ENCODE measurements at regions not wholly inside any gene's neighbourhood (a gene's known extent, or its start where the extent isn't known, plus 50 kb on each side); places are given as distances from the start of the nearest gene placed in this dataset.
"Not testable (repeated sequence)": the region's sequence is repeated elsewhere in the genome, so short reads cannot be mapped to it uniquely, and the experiment has no call there.

GRCh38 chr6:168915855-168916254 is 337.8 kb downstream of the THBS2 start:
- Mint-ChIP-seq H3K4me3 (no peak overlapping the region), H3K4me1 (no peaks in the 10 kb centered on the region), H3K36me3 (ENCODE audit: low read depth) (no peaks in the 10 kb centered on the region), H3K9me3 (peaks cover 2% of the 10 kb centered on the region), H3K27me3 (ENCODE audit: low read depth) (peaks cover 3% of the 10 kb centered on the region), H3K27ac (ENCODE audit: unreplicated experiment) (no peak overlapping the region)
- DNase-seq (ENCODE audit: low read depth, low spot score), result no peak
- no peak for TF ChIP-seq CTCF (conservative IDR thresholded peaks at IDR 0.05)

GRCh38 chr6:168915242-168915641 is 338.4 kb downstream of the THBS2 start:
- Mint-ChIP-seq H3K27me3 (ENCODE audit: low read depth) (peaks cover 3% of the 10 kb centered on the region), H3K9me3 (peaks cover 2% of the 10 kb centered on the region), H3K4me1 (no peaks in the 10 kb centered on the region), H3K4me3 (no peak overlapping the region), H3K27ac (ENCODE audit: unreplicated experiment) (no peak overlapping the region), H3K36me3 (ENCODE audit: low read depth) (no peaks in the 10 kb centered on the region)
- no peak for TF ChIP-seq CTCF (conservative IDR thresholded peaks at IDR 0.05)
- no peak for DNase-seq (ENCODE audit: low read depth, low spot score)

GRCh38 chr6:168913866-168914469 is 339.7 kb downstream of the THBS2 start:
- no peak overlapping the region for H3K27ac Mint-ChIP-seq (ENCODE audit: unreplicated experiment)
- TF ChIP-seq CTCF (conservative IDR thresholded peaks at IDR 0.05), result no peak
- no peaks in the 10 kb centered on the region for H3K36me3 Mint-ChIP-seq (ENCODE audit: low read depth)
- no peak for DNase-seq (ENCODE audit: low read depth, low spot score)
- no peak overlapping the region for H3K4me3 Mint-ChIP-seq
- H3K4me1 Mint-ChIP-seq, result no peaks in the 10 kb centered on the region
- H3K9me3 Mint-ChIP-seq, result peaks cover 10% of the 10 kb centered on the region
- H3K27me3 Mint-ChIP-seq (ENCODE audit: low read depth), result peaks cover 3% of the 10 kb centered on the region

- DNase-seq (ENCODE audit: low read depth, low spot score); H3K27ac Mint-ChIP-seq (ENCODE audit: unreplicated experiment); H3K27me3 Mint-ChIP-seq (ENCODE audit: low read depth); H3K36me3 Mint-ChIP-seq (ENCODE audit: low read depth); H3K4me1 Mint-ChIP-seq; H3K4me3 Mint-ChIP-seq: not testable (repeated sequence)
- H3K9me3 Mint-ChIP-seq, result peaks cover 12% of the 10 kb centered on the region
These were observed 340.3 kb downstream of the THBS2 start for GRCh38 chr6:168913231-168913865.

- no peak for TF ChIP-seq CTCF (conservative IDR thresholded peaks at IDR 0.05)
- no peaks in the 10 kb centered on the region for H3K4me1 Mint-ChIP-seq
- H3K4me3 Mint-ChIP-seq, result no peak overlapping the region
- DNase-seq (ENCODE audit: low read depth, low spot score), result no peak
- peaks cover 17% of the 10 kb centered on the region for H3K9me3 Mint-ChIP-seq
- peaks cover 3% of the 10 kb centered on the region for H3K27me3 Mint-ChIP-seq (ENCODE audit: low read depth)
- peaks cover 2% of the 10 kb centered on the region for H3K36me3 Mint-ChIP-seq (ENCODE audit: low read depth)
- no peak overlapping the region for H3K27ac Mint-ChIP-seq (ENCODE audit: unreplicated experiment)
These were observed 344.4 kb downstream of the THBS2 start for GRCh38 chr6:168909288-168909687.

GRCh38 chr6:168908887-168909286 is 344.8 kb downstream of the THBS2 start:
- no peak for DNase-seq (ENCODE audit: low read depth, low spot score)
- H3K36me3 Mint-ChIP-seq (ENCODE audit: low read depth), result peaks cover 2% of the 10 kb centered on the region
- peaks cover 3% of the 10 kb centered on the region for H3K27me3 Mint-ChIP-seq (ENCODE audit: low read depth)
- TF ChIP-seq CTCF (conservative IDR thresholded peaks at IDR 0.05), result no peak
- H3K4me1 Mint-ChIP-seq, result no peaks in the 10 kb centered on the region
- H3K4me3 Mint-ChIP-seq, result no peak overlapping the region
- no peak overlapping the region for H3K27ac Mint-ChIP-seq (ENCODE audit: unreplicated experiment)
- peaks cover 17% of the 10 kb centered on the region for H3K9me3 Mint-ChIP-seq

All from neural crest cell (in vitro differentiated cells).